ENCODE measurements at regions not wholly inside any gene's neighbourhood (a gene's known extent, or its start where the extent isn't known, plus 50 kb on each side); places are given as distances from the start of the nearest gene placed in this dataset.

DNA sequence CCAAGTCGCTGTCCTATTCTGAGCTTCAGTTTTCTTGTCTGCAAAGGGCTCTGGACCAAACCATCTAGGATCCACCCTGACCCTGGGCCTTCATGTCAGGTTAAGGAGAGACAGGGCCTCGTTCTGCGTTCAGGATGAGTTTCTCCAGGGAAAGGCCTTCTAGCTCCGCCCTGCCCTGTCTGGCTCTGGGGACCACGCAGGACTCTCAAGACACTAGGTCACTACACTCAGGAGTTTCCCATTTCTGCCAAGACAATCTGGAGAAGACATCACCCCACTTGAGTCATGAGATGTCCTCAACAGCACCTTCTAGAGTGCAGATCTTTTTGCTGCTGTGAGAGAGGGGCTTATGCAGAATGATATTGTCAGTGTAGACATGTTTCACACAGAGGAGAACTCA, 53.2 kb upstream of the KCNMB1 start:
- TF ChIP-seq, protein P1, sequence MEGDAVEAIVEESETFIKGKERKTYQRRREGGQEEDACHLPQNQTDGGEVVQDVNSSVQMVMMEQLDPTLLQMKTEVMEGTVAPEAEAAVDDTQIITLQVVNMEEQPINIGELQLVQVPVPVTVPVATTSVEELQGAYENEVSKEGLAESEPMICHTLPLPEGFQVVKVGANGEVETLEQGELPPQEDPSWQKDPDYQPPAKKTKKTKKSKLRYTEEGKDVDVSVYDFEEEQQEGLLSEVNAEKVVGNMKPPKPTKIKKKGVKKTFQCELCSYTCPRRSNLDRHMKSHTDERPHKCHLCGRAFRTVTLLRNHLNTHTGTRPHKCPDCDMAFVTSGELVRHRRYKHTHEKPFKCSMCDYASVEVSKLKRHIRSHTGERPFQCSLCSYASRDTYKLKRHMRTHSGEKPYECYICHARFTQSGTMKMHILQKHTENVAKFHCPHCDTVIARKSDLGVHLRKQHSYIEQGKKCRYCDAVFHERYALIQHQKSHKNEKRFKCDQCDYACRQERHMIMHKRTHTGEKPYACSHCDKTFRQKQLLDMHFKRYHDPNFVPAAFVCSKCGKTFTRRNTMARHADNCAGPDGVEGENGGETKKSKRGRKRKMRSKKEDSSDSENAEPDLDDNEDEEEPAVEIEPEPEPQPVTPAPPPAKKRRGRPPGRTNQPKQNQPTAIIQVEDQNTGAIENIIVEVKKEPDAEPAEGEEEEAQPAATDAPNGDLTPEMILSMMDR (IDR thresholded peaks at IDR 0.05; ENCODE audit: low read depth, low read length, missing input control) = no peak
- TF ChIP-seq, protein P2, sequence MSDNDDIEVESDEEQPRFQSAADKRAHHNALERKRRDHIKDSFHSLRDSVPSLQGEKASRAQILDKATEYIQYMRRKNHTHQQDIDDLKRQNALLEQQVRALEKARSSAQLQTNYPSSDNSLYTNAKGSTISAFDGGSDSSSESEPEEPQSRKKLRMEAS (IDR thresholded peaks at IDR 0.05) = no peak
- TF ChIP-seq, protein P3, sequence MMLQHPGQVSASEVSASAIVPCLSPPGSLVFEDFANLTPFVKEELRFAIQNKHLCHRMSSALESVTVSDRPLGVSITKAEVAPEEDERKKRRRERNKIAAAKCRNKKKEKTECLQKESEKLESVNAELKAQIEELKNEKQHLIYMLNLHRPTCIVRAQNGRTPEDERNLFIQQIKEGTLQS (IDR thresholded peaks at IDR 0.05) = no peak
- TF ChIP-seq YY1 (IDR thresholded peaks at IDR 0.05) (no peak), FOXA1 (IDR thresholded peaks at IDR 0.05) (no peak), JUND (IDR thresholded peaks at IDR 0.05) (no peak), TAF1 (conservative IDR thresholded peaks at IDR 0.05) (no peak), NR2F2 (IDR thresholded peaks at IDR 0.05) (no peak), RAD21 (IDR thresholded peaks at IDR 0.05) (no peak), RXRA (IDR thresholded peaks at IDR 0.05) (no peak), GABPA (IDR thresholded peaks at IDR 0.05 in 1 of 2, conservative IDR thresholded peaks at IDR 0.05 in 1 of 2) (no peak), SP1 (IDR thresholded peaks at IDR 0.05) (no peak)
- TF ChIP-seq, protein P4, sequence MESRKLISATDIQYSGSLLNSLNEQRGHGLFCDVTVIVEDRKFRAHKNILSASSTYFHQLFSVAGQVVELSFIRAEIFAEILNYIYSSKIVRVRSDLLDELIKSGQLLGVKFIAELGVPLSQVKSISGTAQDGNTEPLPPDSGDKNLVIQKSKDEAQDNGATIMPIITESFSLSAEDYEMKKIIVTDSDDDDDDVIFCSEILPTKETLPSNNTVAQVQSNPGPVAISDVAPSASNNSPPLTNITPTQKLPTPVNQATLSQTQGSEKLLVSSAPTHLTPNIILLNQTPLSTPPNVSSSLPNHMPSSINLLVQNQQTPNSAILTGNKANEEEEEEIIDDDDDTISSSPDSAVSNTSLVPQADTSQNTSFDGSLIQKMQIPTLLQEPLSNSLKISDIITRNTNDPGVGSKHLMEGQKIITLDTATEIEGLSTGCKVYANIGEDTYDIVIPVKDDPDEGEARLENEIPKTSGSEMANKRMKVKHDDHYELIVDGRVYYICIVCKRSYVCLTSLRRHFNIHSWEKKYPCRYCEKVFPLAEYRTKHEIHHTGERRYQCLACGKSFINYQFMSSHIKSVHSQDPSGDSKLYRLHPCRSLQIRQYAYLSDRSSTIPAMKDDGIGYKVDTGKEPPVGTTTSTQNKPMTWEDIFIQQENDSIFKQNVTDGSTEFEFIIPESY (IDR thresholded peaks at IDR 0.05) = no peak
- TF ChIP-seq, protein P5, sequence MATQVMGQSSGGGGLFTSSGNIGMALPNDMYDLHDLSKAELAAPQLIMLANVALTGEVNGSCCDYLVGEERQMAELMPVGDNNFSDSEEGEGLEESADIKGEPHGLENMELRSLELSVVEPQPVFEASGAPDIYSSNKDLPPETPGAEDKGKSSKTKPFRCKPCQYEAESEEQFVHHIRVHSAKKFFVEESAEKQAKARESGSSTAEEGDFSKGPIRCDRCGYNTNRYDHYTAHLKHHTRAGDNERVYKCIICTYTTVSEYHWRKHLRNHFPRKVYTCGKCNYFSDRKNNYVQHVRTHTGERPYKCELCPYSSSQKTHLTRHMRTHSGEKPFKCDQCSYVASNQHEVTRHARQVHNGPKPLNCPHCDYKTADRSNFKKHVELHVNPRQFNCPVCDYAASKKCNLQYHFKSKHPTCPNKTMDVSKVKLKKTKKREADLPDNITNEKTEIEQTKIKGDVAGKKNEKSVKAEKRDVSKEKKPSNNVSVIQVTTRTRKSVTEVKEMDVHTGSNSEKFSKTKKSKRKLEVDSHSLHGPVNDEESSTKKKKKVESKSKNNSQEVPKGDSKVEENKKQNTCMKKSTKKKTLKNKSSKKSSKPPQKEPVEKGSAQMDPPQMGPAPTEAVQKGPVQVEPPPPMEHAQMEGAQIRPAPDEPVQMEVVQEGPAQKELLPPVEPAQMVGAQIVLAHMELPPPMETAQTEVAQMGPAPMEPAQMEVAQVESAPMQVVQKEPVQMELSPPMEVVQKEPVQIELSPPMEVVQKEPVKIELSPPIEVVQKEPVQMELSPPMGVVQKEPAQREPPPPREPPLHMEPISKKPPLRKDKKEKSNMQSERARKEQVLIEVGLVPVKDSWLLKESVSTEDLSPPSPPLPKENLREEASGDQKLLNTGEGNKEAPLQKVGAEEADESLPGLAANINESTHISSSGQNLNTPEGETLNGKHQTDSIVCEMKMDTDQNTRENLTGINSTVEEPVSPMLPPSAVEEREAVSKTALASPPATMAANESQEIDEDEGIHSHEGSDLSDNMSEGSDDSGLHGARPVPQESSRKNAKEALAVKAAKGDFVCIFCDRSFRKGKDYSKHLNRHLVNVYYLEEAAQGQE (IDR thresholded peaks at IDR 0.05) = no peak
